HG03064 (cell line): ENCODE measurements at regions not wholly inside any gene's neighbourhood (a gene's known extent, or its start where the extent isn't known, plus 50 kb on each side); places are given as distances from the start of the nearest gene placed in this dataset.
"Not testable (repeated sequence)": the region's sequence is repeated elsewhere in the genome, so short reads cannot be mapped to it uniquely, and the experiment has no call there.

Source experiments
- ATAC-seq: cut with Tn5 transposase; IDR thresholded peaks from one replicate; pipeline ENCODE4 v1.9.1; 2021; ENCODE audit warnings: low read depth; ENCODE audit not compliant: unreplicated experiment

- no peak for ATAC-seq
These were observed 127.1 kb upstream of the PTPRZ1 start for GRCh38 chr7:121745856-121746255.

DNA sequence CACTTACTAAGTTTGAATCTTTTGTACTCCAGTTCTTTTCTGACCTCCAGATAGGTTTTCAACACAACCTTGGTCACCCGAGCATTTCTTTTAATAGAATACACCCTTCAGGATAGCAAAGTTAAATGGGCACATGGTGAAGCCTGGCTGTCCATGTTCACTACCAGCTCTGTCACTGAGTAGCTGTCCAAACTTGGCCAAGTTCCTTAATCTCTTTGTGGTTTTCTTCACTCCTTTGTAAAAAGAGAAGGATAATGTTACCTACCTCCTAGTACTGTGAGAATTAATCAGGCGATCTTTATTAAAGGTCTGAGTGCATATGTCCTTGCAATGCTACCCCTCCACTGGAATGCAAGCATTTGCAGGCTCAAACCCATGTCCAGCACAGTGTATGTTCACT lies 128.1 kb upstream of the PTPRZ1 start:
- no peak for ATAC-seq

DNA sequence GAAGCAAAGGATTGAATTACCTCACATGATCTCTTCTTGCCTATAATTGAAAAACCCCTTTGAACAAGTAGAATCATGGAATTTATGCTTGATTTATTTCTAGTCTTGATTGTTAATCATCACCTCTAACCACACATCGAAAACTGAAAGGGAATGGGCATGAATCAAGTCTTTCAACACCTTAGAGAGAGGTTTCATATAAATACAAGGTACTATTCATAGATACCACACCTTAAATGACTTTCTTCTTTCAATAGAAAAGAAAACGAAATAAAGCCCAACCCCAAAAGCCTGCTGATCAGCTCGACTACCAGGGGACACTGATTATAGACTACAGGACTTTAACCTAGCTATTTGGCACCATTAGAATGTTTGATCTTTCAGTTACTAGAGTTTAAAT lies 128.6 kb upstream of the PTPRZ1 start:
- no peak for ATAC-seq

- ATAC-seq = no peak
These were observed 131.1 kb upstream of the PTPRZ1 start for GRCh38 chr7:121741896-121742295.

DNA sequence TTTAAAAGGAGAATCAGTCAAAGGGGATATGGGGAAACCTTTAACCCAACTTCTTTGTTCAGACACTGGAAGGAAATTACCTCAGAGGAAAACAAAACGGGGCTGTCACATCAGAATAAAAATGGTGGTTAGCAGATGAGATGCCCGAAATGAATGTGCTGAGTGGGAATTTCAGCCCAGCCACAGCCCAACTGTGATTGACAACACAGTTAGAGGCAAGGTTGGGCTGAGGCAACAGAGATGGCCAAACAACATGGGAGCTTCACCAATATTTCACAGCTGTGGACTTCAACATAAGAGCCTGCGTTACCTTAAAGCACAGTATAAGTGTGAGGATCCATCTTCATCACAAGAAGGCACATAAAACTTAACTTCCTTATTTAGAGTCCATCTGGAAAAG lies 133.5 kb upstream of the PTPRZ1 start:
- no peak for ATAC-seq

DNA sequence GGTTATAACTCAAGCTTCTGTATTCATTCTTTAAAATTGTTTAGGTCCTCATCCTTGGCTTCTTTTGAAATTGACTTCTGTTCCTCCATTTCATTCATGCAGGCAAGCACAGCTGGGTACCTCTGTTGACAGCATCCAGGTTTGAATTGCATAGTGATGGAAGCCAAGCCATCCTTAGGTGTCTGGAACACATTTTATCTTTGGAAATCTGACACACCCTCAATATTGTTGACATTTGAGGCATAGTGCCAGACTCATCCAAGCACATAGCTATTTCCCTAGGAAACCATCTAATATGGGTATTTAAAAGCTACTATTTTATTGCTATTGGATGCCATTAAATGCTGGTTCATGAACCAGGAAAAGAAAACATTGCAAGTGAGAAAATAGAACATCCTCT lies 142.1 kb upstream of the PTPRZ1 start:
- ATAC-seq = no peak

DNA sequence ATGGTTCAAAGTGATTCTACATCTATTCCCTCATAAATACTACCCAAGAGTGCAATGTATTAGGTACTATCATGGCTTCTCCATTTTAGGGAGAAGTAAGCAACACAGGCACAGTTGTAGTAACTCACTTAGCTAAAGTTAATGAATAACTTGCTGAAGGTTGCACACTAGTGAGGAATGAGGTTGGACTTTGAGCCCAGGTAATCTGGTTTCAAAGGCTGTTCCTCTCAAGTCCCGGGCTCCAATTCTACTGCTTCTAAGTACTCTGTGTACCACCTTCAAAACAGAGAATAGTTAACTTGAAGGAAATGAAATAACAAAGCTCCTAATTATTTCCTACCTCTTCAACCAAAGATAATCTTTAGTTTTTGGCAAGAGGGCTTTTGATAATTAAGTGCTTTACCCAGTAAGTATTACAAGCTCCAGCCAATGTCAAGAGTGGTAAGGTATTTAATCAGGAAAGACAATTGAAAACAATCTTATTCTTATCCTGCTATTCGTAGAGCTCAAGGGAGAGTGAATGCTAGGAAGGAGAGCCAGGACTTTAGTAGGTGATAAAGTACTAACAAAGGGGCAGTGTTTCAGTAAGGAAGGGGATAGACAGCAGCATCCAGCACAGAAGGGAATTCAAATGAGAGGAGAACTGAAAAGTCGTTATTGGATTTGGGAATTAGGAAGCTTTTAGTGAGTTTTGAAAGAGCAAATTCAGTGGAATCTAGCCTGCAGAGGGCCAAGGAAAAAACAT lies 158.2 kb upstream of the PTPRZ1 start:
- ATAC-seq = no peak

GRCh38 chr7:121712961-121713360 lies 160.0 kb upstream of the PTPRZ1 start:
- not testable (repeated sequence) for ATAC-seq

DNA sequence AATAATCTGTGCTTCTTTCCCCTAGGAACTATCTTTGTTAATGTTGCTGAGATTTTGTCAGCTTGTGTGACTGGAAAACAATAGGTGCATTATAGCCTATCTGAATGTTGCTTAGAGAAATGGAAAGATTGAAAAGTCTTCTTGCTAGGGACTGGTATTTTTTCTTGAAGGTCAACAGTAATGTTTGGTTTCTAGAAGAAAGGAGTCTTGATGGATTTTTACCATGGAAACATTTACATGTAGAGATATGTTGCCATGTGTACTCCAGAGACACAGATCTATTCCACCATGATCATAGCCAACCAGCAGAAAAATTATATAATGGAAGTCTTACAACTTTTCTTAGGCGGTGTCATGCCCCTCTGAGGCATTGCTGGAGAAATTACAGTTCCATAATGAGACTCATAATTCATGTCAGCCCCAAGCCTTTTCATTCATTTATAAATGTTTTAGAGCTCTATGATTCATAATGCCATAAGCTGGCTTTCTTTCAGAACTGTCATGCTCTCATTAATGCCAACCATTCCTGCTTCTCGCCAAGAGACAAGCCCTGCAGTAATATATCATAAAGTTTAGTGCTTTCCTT lies 175.1 kb upstream of the PTPRZ1 start:
- ATAC-seq = no peak

GRCh38 chr7:121696954-121697353 lies 176.0 kb upstream of the PTPRZ1 start:
- no peak for ATAC-seq

DNA sequence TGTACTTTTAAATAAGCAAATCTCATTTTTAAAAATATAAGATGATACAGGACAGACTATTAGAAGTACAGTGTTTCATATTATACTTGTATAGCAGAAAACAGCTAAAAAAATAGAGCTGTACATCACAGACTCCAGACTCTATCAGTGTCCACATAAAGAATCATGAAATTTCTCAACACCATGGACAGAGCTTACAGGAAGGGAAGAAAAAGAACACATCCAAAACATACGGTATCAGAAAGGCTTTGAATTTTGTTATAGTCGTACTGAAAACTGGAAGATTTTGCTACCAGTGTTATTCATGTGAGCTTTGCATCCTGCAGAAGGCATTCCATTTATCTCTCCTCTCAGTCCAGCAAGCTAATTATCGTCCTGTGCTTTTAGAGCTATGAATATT lies 183.2 kb upstream of the PTPRZ1 start:
- ATAC-seq = no peak

- ATAC-seq = no peak
These were observed 191.3 kb upstream of the PTPRZ1 start for GRCh38 chr7:121681700-121682099.

GRCh38 chr7:121676168-121676567 lies 196.8 kb upstream of the PTPRZ1 start:
- ATAC-seq = no peak

GRCh38 chr7:121674455-121674854 lies 198.5 kb upstream of the PTPRZ1 start:
- ATAC-seq = not testable (repeated sequence)

GRCh38 chr7:121669144-121669543 lies 203.8 kb upstream of the PTPRZ1 start:
- no peak for ATAC-seq

DNA sequence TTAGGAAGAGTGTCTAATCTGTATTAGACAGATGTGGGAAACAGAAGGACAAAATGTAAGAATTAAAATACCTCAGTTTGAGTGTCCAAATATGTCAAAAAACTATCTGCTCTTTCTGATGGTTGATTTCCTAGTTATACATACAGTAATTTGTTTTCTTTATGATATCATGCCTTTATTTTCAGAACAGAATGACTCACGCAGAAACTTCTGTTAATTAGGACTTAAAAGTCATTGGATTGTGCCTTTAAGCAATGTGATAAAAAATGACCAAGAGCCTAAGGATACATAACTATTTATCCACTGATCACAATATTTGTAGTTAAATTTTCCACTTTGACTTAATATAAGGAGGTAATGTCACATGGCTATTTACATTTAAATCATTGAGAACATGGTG lies 206.7 kb upstream of the PTPRZ1 start:
- no peak for ATAC-seq

- no peak for ATAC-seq
These were observed 229.6 kb upstream of the PTPRZ1 start for GRCh38 chr7:121643320-121643719.

DNA sequence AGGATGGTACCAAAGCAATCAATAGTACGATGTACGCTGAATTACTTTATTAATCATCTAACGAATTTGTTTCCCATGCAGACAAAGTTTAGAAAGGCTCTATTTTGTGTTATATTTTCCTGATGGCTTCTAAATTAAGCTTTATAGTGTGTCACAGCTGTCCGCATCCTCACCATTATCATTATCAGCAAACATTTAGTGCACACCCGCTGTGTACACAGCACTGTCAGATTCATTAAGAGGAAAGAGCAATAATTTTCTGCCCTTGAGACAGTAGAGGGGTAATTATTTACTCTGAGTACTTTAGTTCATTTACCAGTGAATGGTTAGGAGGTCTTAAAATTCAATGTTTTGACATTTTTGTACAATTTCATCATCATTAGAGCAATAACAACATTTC lies 233.3 kb upstream of the PTPRZ1 start:
- no peak for ATAC-seq

DNA sequence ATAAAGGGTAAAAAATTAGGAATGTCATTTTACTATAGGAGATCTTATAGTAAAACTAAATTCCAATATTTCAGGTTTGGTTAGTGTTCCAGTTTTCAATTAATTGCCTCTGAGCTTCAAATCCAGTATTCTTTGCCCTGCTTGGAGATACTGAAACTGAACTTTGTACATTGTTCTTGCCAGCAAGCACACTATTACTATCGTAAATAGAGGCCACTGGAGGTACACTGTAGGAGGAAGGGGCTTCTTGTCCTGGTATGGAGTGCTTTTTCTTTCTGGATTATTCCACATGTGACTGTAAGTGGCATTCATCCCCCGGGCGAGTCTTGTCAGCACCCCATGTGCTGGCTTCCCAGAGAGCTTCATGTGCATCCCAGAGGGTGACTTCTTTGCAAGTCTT lies 234.7 kb upstream of the PTPRZ1 start:
- no peak for ATAC-seq

DNA sequence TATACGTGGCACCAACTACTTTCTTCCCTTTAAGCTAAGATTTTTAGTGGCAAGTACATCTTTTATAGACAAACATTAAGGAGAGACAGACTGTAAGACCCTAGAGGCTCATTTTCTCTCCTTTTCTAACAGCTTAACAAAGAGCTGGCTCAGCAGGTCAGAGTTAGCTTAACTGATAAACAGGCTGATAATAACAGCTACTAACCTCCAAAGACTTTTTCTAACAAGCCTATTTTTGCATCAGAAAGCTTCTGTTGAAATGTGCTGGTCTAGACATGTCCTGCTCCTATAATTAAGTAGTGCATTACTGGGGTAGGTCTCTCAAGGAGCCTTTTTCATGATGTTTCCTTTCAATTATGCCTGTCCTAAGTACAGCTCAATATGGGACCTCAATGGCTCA lies 238.2 kb upstream of the FAM3C start:
- no peak for ATAC-seq

DNA sequence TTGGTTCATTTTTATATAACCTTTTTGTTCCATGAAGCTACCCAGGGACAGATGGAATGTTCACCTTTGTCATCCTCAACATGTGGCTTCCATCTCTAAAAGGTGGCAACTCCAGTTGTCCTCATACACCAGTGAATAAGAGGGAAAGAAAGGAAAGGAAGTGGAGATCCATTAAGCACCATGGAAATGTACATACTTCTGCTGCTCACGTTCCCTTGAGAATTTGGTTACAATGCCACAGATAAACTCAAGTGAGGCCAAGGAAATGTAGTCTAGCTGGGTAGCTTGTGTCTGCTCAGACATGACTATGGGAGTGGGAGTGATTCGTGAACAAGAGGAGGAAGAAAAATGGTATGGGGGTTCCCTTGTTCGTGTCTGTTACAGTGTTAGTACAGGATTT lies 237.1 kb upstream of the FAM3C start:
- no peak for ATAC-seq

- ATAC-seq = no peak
These were observed 228.8 kb upstream of the FAM3C start for GRCh38 chr7:121624958-121625357.
